A673 (cell line): ENCODE measurements at regions not wholly inside any gene's neighbourhood (a gene's known extent, or its start where the extent isn't known, plus 50 kb on each side); places are given as distances from the start of the nearest gene placed in this dataset.

Experiments
- BruUV-seq: library from RNA; stranded (reverse); fragments of 400-500 nt; replicated peaks from 2 replicates; lab custom pipeline; 2021; lab: Mats Ljungman, UMichigan
- CTCF ChIA-PET: fragments of 300-600 bp; sonication (Branson Sonifier 250); formaldehyde crosslinking; loops from one replicate; lab custom pipeline; 2022; ENCODE audit warnings: antibody characterized with exemption; lab: Charles Lee
- POLR2A ChIA-PET: fragments of 300-600 bp; sonication (Branson Sonifier 250); formaldehyde crosslinking; loops from one replicate; lab custom pipeline; 2022; ENCODE audit warnings: antibody characterized with exemption; ENCODE audit not compliant: low non-redundant PET; lab: Charles Lee
- DNase-seq: peaks from one replicate; pipeline ENCODE4 v3.0.0-alpha.2; 2015; ENCODE audit warnings: low spot score
- H3K27ac ChIP-seq: fragments of 200-600 bp; sonication (generic); 2 replicates; pipeline ENCODE4 v1.5.1; 2016; ENCODE audit warnings: mixed run types, low read depth, mild to moderate bottlenecking, mixed read lengths, antibody characterized with exemption, low read length; ENCODE audit not compliant: poor library complexity, severe bottlenecking
- H3K27me3 ChIP-seq: fragments of 200-600 bp; sonication (generic); replicated peaks from 2 replicates; pipeline ENCODE4 v1.6.1; 2017; ENCODE audit warnings: mixed run types, low read depth, mild to moderate bottlenecking, mixed read lengths, antibody characterized with exemption, low read length; ENCODE audit not compliant: insufficient read depth, poor library complexity
- H3K36me3 ChIP-seq: fragments of 200-600 bp; sonication (generic); 2 replicates; pipeline ENCODE4 v1.6.1; 2016; ENCODE audit warnings: mixed run types, mild to moderate bottlenecking, mixed read lengths, antibody characterized with exemption, low read length; ENCODE audit not compliant: insufficient read depth, poor library complexity, severe bottlenecking
- H3K4me1 ChIP-seq: fragments of 200-600 bp; sonication (generic); 2 replicates; pipeline ENCODE4 v1.6.1; 2017; ENCODE audit warnings: mixed run types, mild to moderate bottlenecking, mixed read lengths, antibody characterized with exemption, low read length; ENCODE audit not compliant: insufficient read depth, poor library complexity, severe bottlenecking
- H3K4me3 ChIP-seq: fragments of 200-600 bp; sonication (generic); 2 replicates; pipeline ENCODE4 v1.5.1; 2016; ENCODE audit warnings: low read depth, mixed run types, mild to moderate bottlenecking, mixed read lengths, low read length; ENCODE audit not compliant: poor library complexity, severe bottlenecking
- H3K9me3 ChIP-seq: fragments of 200-600 bp; sonication (generic); 2 replicates; pipeline ENCODE4 v1.6.1; 2016; ENCODE audit warnings: mixed run types, low read depth, mild to moderate bottlenecking, mixed read lengths, antibody characterized with exemption, low read length; ENCODE audit not compliant: poor library complexity, severe bottlenecking
- EZH2 ChIP-seq: fragments of 200-600 bp; sonication (generic); IDR thresholded peaks from 2 replicates; pipeline ENCODE4 v1.6.1; 2017; ENCODE audit warnings: borderline replicate concordance, low read depth, mild to moderate bottlenecking, mixed read lengths, antibody characterized with exemption, low read length; ENCODE audit not compliant: poor library complexity, severe bottlenecking
- intact Hi-C: fragments of 100-400 bp; cut with micrococcal nuclease; formaldehyde crosslinking; loops from one replicate; pipeline ENCODE4 v1.10.0; 2022; ENCODE audit not compliant: unreplicated experiment
- TF ChIP-seq, protein P1 (sequence below): fragments of 300-800, 200-600 bp; sonication (generic); conservative IDR thresholded peaks from 2 replicates; pipeline ENCODE4 v1.5.1; 2017; ENCODE audit warnings: low read depth, mild to moderate bottlenecking, antibody characterized with exemption, low read length, moderate library complexity, mixed read lengths

DNA sequence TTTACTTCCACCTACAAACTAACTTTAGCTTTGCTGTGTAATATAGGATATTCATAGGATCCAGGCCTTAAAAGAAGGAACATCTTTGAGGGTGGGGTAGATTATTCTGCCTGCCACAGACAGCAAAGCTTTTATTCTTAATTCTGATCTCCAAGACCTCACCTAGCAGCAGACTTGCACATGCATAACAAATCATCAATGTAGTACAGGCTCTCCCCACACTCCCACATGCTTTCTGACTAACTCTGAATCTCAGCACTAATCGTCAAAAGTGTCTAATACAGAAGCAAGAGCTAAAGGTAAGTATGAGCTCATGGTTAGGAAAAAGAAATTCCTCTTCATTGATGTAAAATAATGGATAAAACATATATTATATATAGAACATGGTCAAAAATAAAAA lies 1468.5 kb upstream of the B3GALT2 start:
- Histone ChIP-seq H3K4me3 (no peak overlapping the region), H3K27me3 (no peaks in the 10 kb centered on the region), H3K4me1 (no peaks in the 10 kb centered on the region), H3K9me3 (no peaks in the 10 kb centered on the region), H3K36me3 (no peaks in the 10 kb centered on the region), H3K27ac (no peak overlapping the region)
- ChIA-PET CTCF (no interaction called here), POLR2A (no interaction called here)
- intact Hi-C loops = no loop called here
- TF ChIP-seq EZH2 = no peak
- TF ChIP-seq, protein P1, sequence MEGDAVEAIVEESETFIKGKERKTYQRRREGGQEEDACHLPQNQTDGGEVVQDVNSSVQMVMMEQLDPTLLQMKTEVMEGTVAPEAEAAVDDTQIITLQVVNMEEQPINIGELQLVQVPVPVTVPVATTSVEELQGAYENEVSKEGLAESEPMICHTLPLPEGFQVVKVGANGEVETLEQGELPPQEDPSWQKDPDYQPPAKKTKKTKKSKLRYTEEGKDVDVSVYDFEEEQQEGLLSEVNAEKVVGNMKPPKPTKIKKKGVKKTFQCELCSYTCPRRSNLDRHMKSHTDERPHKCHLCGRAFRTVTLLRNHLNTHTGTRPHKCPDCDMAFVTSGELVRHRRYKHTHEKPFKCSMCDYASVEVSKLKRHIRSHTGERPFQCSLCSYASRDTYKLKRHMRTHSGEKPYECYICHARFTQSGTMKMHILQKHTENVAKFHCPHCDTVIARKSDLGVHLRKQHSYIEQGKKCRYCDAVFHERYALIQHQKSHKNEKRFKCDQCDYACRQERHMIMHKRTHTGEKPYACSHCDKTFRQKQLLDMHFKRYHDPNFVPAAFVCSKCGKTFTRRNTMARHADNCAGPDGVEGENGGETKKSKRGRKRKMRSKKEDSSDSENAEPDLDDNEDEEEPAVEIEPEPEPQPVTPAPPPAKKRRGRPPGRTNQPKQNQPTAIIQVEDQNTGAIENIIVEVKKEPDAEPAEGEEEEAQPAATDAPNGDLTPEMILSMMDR = no peak
- no peak for DNase-seq
- BruUV-seq = no TSS peak

DNA sequence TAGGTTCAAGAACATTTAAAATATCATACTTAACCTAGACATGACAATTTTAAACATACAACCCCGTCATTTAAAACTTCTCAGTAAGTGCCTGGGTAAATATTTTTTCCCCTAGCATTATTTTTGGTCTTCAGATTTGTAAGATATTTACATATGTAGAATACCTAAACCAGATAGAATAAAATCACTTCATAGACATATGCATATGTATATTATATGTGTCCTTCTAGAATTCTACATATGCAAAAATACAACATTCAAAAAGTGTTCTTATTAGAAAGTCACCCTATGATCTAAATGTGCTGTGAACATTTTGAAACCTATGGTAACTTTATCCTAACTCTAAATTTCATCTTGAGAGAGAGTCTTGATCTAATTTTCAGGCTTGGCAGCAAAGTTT lies 1467.0 kb upstream of the B3GALT2 start:
- H3K4me3 ChIP-seq = no peak overlapping the region
- CTCF ChIA-PET = no interaction called here

DNA sequence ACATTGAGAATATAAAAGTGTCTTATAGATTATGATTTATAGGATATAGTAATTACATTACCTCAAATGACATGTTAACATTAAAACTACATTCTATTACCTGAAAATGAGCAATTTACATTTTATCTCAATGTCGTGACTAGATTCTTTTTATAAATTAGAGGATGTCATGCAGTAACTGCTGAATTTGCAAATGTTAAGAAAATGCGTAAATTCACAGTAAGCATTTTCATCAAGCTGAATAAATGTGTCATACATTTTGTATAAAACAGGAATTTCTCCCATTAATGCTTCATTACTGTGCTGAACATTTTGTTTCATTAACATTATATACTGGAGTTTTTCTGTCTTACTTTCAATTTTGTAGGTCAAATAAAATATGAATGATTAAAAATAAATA lies 1460.7 kb upstream of the B3GALT2 start:
- no TSS peak for BruUV-seq
- H3K36me3 ChIP-seq = no peaks in the 10 kb centered on the region
- H3K4me1 ChIP-seq = no peaks in the 10 kb centered on the region
- no peak overlapping the region for H3K27ac ChIP-seq
- DNase-seq = no peak
- no peaks in the 10 kb centered on the region for H3K27me3 ChIP-seq
- no peak overlapping the region for H3K4me3 ChIP-seq
- TF ChIP-seq, protein P1 = no peak
- no peak for TF ChIP-seq EZH2
- ChIA-PET POLR2A (no interaction called here), CTCF (interaction anchor here (0.7 kb wide), 1 partner anchor 533 kb away, joined by 9 read pairs; no protein-coding TSS in a partner anchor)
- intact Hi-C loops = no loop called here
- H3K9me3 ChIP-seq = no peaks in the 10 kb centered on the region

More for the DNA sequence above, 1467.0 kb upstream of the B3GALT2 start:
- Histone ChIP-seq H3K4me1 (no peaks in the 10 kb centered on the region), H3K9me3 (no peaks in the 10 kb centered on the region), H3K27ac (no peak overlapping the region), H3K27me3 (no peaks in the 10 kb centered on the region), H3K36me3 (no peaks in the 10 kb centered on the region)
- POLR2A ChIA-PET = no interaction called here
- no peak for DNase-seq
- intact Hi-C loops = no loop called here
- no TSS peak for BruUV-seq
- TF ChIP-seq EZH2 = no peak
- TF ChIP-seq, protein P1 = no peak
